ENCODE measurements at regions not wholly inside any gene's neighbourhood (a gene's known extent, or its start where the extent isn't known, plus 50 kb on each side); places are given as distances from the start of the nearest gene placed in this dataset.

DNA sequence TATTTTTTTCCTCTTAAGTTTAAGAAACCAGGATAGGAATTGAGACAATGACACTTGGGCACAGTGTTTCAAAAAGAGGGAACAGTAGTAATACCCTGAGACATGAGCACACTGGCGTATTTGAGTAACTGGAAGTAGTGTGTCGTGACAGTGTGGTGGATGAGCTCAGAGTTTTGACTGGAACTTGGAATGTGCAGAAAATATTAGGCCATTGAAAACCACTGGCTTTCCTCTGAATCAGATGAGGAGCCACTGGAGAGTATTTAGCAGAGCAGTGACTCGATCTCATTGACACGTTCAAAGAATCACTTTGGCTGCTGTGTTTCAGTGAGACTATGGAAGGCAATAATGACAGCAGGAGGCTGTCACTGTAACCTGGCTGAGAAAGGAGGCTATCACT is 1531.2 kb downstream of the STIM2 start:
- TF ChIP-seq GATA2 (IDR thresholded peaks at IDR 0.05; ENCODE audit: low read depth, low read length) = no peak
- TF ChIP-seq GATA3 (IDR thresholded peaks at IDR 0.05; ENCODE audit: low read depth, low read length) = no peak

All from SH-SY5Y (cell line).